ENCODE measurements at regions not wholly inside any gene's neighbourhood (a gene's known extent, or its start where the extent isn't known, plus 50 kb on each side); places are given as distances from the start of the nearest gene placed in this dataset.

DNA sequence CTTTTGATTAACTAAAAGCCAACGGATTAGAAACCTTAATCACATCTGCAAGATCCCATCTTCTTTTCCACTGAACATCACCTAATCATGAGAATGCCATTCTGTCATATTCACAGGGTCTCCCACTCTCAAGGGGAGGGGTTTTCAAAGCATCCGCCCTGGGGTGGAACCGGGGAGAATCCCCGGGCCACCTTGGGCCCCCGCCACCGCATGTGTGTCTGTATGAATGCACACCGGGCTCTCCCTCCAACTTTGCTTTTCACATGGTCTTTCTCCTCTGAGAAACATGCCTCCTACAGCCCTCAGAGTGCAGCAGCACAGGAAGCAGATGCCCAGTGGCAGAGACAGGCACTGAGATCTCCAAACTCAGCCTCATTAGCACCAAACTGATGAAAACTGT lies 233.2 kb upstream of the PPP2R2D start:
- Mint-ChIP-seq H3K36me3 (no peaks in the 10 kb centered on the region), H3K27me3 (ENCODE audit: low read depth in 3 of 3) (peaks cover 2 to 5% (median 3%) of the 10 kb centered on the region in 3 donors), H3K9me3 (peaks cover 4 to 23% (median 9%) of the 10 kb centered on the region in 7 donors), H3K4me1 (no peaks in the 10 kb centered on the region), H3K4me3 (no peak overlapping the region), H3K27ac (no peak overlapping the region)
- Histone ChIP-seq H3K79me2 (ENCODE audit: insufficient read depth, low read length) (no peaks in the 10 kb centered on the region), H3K4me2 (replicated peaks; ENCODE audit: extremely low read depth, low read length, poor library complexity, severe bottlenecking) (no peak overlapping the region), H3K4me3 (replicated peaks in 1 of 3; ENCODE audit: low read depth in 2 of 3, low read length in 3 of 3) (no peak overlapping the region), H3K27me3 (ENCODE audit: control insufficient read depth in 2 of 2, insufficient read depth in 2 of 2, low read length in 2 of 2) (no peaks in the 10 kb centered on the region), H2AFZ (ENCODE audit: insufficient read depth, low read depth, low read length, poor library complexity, severe bottlenecking) (no peak overlapping the region), H3K9ac (ENCODE audit: insufficient read depth, low read length, poor library complexity, severe bottlenecking) (no peak overlapping the region), H3K9me3 (replicated peaks in 1 of 2; ENCODE audit: control insufficient read depth in 1 of 2, insufficient read depth in 1 of 2, low read length in 2 of 2) (peaks cover 6 to 14% of the 10 kb centered on the region in 2 donors), H3K27ac (ENCODE audit: low read depth in 1 of 2, low read length in 2 of 2) (no peak overlapping the region), H3K36me3 (replicated peaks in 1 of 2; ENCODE audit: control insufficient read depth in 1 of 2, insufficient read depth in 2 of 2, low read length in 2 of 2) (no peaks in the 10 kb centered on the region), H4K20me1 (ENCODE audit: insufficient read depth, low read length) (no peaks in the 10 kb centered on the region), H3K4me1 (ENCODE audit: control insufficient read depth in 1 of 2, insufficient read depth in 2 of 2, low read length in 2 of 2) (no peaks in the 10 kb centered on the region)
- no peak for DNase-seq
- intact Hi-C loops (cut with micrococcal nuclease), result loop anchor here in 1 of 2 donors (5.0 kb wide), 1 partner anchor 390 kb away; no protein-coding TSS in a partner anchor
- TF ChIP-seq, protein P1, sequence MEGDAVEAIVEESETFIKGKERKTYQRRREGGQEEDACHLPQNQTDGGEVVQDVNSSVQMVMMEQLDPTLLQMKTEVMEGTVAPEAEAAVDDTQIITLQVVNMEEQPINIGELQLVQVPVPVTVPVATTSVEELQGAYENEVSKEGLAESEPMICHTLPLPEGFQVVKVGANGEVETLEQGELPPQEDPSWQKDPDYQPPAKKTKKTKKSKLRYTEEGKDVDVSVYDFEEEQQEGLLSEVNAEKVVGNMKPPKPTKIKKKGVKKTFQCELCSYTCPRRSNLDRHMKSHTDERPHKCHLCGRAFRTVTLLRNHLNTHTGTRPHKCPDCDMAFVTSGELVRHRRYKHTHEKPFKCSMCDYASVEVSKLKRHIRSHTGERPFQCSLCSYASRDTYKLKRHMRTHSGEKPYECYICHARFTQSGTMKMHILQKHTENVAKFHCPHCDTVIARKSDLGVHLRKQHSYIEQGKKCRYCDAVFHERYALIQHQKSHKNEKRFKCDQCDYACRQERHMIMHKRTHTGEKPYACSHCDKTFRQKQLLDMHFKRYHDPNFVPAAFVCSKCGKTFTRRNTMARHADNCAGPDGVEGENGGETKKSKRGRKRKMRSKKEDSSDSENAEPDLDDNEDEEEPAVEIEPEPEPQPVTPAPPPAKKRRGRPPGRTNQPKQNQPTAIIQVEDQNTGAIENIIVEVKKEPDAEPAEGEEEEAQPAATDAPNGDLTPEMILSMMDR (IDR thresholded peaks at IDR 0.05), result no peak
- 80% methylated on average over 4 of the region's 7 CpGs for WGBS (ENCODE audit: insufficient coverage)

DNA sequence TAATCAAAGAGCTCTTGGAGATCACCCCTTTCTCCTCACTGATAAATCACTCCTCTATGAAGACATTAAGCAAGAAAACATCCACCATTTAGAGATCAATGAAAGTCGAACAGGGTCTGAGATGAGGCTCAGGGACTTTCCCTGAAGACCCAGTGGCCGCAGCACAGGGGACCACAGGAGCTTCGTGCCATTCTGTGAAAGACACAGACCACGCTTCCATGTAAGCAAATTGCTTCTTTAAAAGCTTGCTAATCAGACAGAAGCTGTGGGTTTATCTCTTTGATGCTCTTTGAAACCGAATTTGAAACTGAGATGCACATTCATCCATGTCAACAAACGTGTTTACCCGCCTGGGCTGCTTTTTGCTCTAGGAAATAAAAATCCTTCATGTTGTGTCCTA lies 231.9 kb upstream of the PPP2R2D start:
- no peak overlapping the region for H3K4me3 ChIP-seq (replicated peaks in 1 of 3; ENCODE audit: low read depth in 2 of 3, low read length in 3 of 3)
- H3K4me2 ChIP-seq (replicated peaks; ENCODE audit: extremely low read depth, low read length, poor library complexity, severe bottlenecking), result no peak overlapping the region
- no peaks in the 10 kb centered on the region for H4K20me1 ChIP-seq (ENCODE audit: insufficient read depth, low read length)
- TF ChIP-seq, protein P1 (IDR thresholded peaks at IDR 0.05), result no peak
- intact Hi-C loops (cut with micrococcal nuclease), result loop anchor here in 1 of 2 donors (5.0 kb wide), 1 partner anchor 388 kb away; no protein-coding TSS in a partner anchor
- peaks cover 6 to 14% of the 10 kb centered on the region in 2 donors for H3K9me3 ChIP-seq (replicated peaks in 1 of 2; ENCODE audit: control insufficient read depth in 1 of 2, insufficient read depth in 1 of 2, low read length in 2 of 2)
- H3K79me2 ChIP-seq (ENCODE audit: insufficient read depth, low read length), result no peaks in the 10 kb centered on the region
- DNase-seq, result no peak
- WGBS (ENCODE audit: insufficient coverage), result 77% methylated on average over 6 of the region's 7 CpGs
- H3K27me3 ChIP-seq (ENCODE audit: control insufficient read depth in 2 of 2, insufficient read depth in 2 of 2, low read length in 2 of 2), result no peaks in the 10 kb centered on the region
- Mint-ChIP-seq H3K27me3 (ENCODE audit: low read depth in 3 of 3) (peaks cover 2 to 3% (median 2%) of the 10 kb centered on the region in 3 donors), H3K4me3 (no peak overlapping the region), H3K27ac (no peak overlapping the region), H3K4me1 (no peaks in the 10 kb centered on the region), H3K36me3 (no peaks in the 10 kb centered on the region), H3K9me3 (peaks cover 8 to 24% (median 11%) of the 10 kb centered on the region in 7 donors)
- no peaks in the 10 kb centered on the region for H3K4me1 ChIP-seq (ENCODE audit: control insufficient read depth in 1 of 2, insufficient read depth in 2 of 2, low read length in 2 of 2)
- no peaks in the 10 kb centered on the region for H3K36me3 ChIP-seq (replicated peaks in 1 of 2; ENCODE audit: control insufficient read depth in 1 of 2, insufficient read depth in 2 of 2, low read length in 2 of 2)
- H3K27ac ChIP-seq (ENCODE audit: low read depth in 1 of 2, low read length in 2 of 2), result no peak overlapping the region
- no peak overlapping the region for H2AFZ ChIP-seq (ENCODE audit: insufficient read depth, low read depth, low read length, poor library complexity, severe bottlenecking)
- H3K9ac ChIP-seq (ENCODE audit: insufficient read depth, low read length, poor library complexity, severe bottlenecking), result no peak overlapping the region

All from CD14-positive monocyte (primary cell).